B cell (primary cell): ENCODE measurements at regions not wholly inside any gene's neighbourhood (a gene's known extent, or its start where the extent isn't known, plus 50 kb on each side); places are given as distances from the start of the nearest gene placed in this dataset.

ENCODE experiments used
- EZH2 ChIP-seq: IDR thresholded peaks from 2 replicates; pipeline ENCODE4 v1.6.1; 2012; ENCODE audit warnings: borderline replicate concordance, low read depth, mild to moderate bottlenecking, moderate library complexity, low read length; ENCODE audit not compliant: insufficient read depth, poor library complexity, severe bottlenecking
- TF ChIP-seq, protein P1 (sequence below): fragments of 200-600 bp; IDR thresholded peaks from one replicate; pipeline ENCODE4 v1.8.0; 2022; ENCODE audit warnings: antibody characterized with exemption, mild to moderate bottlenecking

DNA sequence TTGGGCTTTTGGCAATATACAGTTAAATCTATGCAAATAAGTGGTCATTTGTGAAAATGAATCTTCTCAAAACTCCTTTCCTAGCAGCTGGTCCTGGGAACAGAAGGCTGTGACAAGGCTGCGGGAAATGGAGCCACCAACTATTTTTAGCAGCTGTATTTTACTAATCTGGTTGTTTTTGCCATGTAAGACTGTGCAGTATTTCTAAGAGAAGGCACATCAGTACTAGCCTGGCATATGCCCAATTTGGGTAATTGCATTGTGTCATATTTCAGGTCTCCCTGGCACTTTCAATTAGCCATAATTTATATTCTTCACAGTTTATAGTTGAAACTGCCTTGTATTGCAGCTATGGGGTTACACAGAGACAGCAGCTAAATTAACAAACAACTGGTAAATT is 109.6 kb downstream of the MANEA start:
- TF ChIP-seq, protein P1, sequence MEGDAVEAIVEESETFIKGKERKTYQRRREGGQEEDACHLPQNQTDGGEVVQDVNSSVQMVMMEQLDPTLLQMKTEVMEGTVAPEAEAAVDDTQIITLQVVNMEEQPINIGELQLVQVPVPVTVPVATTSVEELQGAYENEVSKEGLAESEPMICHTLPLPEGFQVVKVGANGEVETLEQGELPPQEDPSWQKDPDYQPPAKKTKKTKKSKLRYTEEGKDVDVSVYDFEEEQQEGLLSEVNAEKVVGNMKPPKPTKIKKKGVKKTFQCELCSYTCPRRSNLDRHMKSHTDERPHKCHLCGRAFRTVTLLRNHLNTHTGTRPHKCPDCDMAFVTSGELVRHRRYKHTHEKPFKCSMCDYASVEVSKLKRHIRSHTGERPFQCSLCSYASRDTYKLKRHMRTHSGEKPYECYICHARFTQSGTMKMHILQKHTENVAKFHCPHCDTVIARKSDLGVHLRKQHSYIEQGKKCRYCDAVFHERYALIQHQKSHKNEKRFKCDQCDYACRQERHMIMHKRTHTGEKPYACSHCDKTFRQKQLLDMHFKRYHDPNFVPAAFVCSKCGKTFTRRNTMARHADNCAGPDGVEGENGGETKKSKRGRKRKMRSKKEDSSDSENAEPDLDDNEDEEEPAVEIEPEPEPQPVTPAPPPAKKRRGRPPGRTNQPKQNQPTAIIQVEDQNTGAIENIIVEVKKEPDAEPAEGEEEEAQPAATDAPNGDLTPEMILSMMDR: no peak
- no peak for TF ChIP-seq EZH2
